GM12878 (cell line): ENCODE measurements at regions not wholly inside any gene's neighbourhood (a gene's known extent, or its start where the extent isn't known, plus 50 kb on each side); places are given as distances from the start of the nearest gene placed in this dataset.

Source experiments
- ATAC-seq: fragments of 200-7000 bp; cut with Tn5 transposase; 3 replicates; pipeline ENCODE4 v1.9.1; 2020; ENCODE audit warnings: mild to moderate bottlenecking, moderate library complexity
- BruUV-seq: library from RNA; stranded (reverse); fragments of 400-500 nt; replicated peaks from 2 replicates; lab custom pipeline; 2021; lab: Mats Ljungman, UMichigan
- CTCF ChIA-PET: fragments of 300-600 bp; sonication (Branson Sonifier 250); formaldehyde crosslinking; extraction: SDS; loops from one replicate; lab custom pipeline; 2021; ENCODE audit warnings: inconsistent platforms; lab: Yijun Ruan, JAX
- POLR2A ChIA-PET: fragments of 350-600 bp; formaldehyde crosslinking; extraction: SDS; loops from one replicate; lab custom pipeline; 2021; ENCODE audit warnings: inconsistent platforms; lab: Charles Lee
- RAD21 ChIA-PET: fragments of 300-600 bp; sonication (Branson Sonifier 250); formaldehyde crosslinking; loops from one replicate; lab custom pipeline; 2023; ENCODE audit warnings: antibody characterized with exemption; ENCODE audit not compliant: unreplicated experiment; lab: Charles Lee
- SMC1A ChIA-PET: fragments of 300-600 bp; sonication (Branson Sonifier 250); formaldehyde crosslinking; loops from one replicate; lab custom pipeline; 2023; ENCODE audit not compliant: unreplicated experiment, uncharacterized antibody; lab: Charles Lee
- DNase-seq: peaks from one replicate; pipeline ENCODE4 v3.0.0-alpha.2; 2011; ENCODE audit warnings: low read depth, low spot score
- FAIRE-seq: peaks from 3 replicates; lab custom pipeline; 2011; peaks lifted over from hg19 to GRCh38; lab: Jason Lieb, UNC
- H2AFZ ChIP-seq: 2 replicates; pipeline ENCODE4 v1.6.0; 2011; ENCODE audit warnings: low read depth, low read length, control low read depth; ENCODE audit not compliant: control insufficient read depth
- H3K27ac ChIP-seq: 2 replicates; pipeline ENCODE4 v1.5.1; 2011; ENCODE audit warnings: control low read depth; ENCODE audit not compliant: control insufficient read depth, insufficient read depth
- H3K27me3 ChIP-seq, 2 experiments: replicated peaks in 1 of 2; 2 replicates each; pipeline versions ENCODE4 v1.6.0 to v1.6.1; 2011; ENCODE audit warnings: low read length in 1 of 2; ENCODE audit not compliant: control insufficient read depth in 2 of 2, insufficient read depth in 2 of 2
- H3K36me3 ChIP-seq, 2 experiments: 2 replicates each; pipeline ENCODE4 v1.5.1; 2011; ENCODE audit warnings: low read length in 1 of 2; ENCODE audit not compliant: control insufficient read depth in 2 of 2, insufficient read depth in 2 of 2
- H3K4me1 ChIP-seq: 2 replicates; pipeline ENCODE4 v1.6.1; 2011; ENCODE audit warnings: mild to moderate bottlenecking, low read length, moderate library complexity, mixed read lengths; ENCODE audit not compliant: control insufficient read depth, insufficient read depth
- H3K4me2 ChIP-seq: 2 replicates; pipeline ENCODE4 v1.6.0; 2011; ENCODE audit warnings: control low read depth; ENCODE audit not compliant: control insufficient read depth, insufficient read depth
- H3K4me3 ChIP-seq: fragments of 200-600 bp; sonication (generic); 2 replicates; pipeline ENCODE4 v1.5.1; 2016
- H3K79me2 ChIP-seq: 2 replicates; pipeline ENCODE4 v1.6.0; 2011; ENCODE audit warnings: low read length; ENCODE audit not compliant: control insufficient read depth, insufficient read depth
- H3K9ac ChIP-seq: 2 replicates; pipeline ENCODE4 v1.8.0; 2011; ENCODE audit warnings: low read length, control low read depth, mixed read lengths; ENCODE audit not compliant: control insufficient read depth, insufficient read depth
- H3K9me3 ChIP-seq: replicated peaks from 3 replicates; pipeline ENCODE4 v1.5.1; 2011; ENCODE audit warnings: mild to moderate bottlenecking, low read length; ENCODE audit not compliant: control insufficient read depth, insufficient read depth
- H4K20me1 ChIP-seq: 2 replicates; pipeline ENCODE4 v1.6.0; 2011; ENCODE audit not compliant: control insufficient read depth, insufficient read depth
- SUZ12 ChIP-seq: fragments of 200-600 bp; sonication (generic); IDR thresholded peaks from one replicate; pipeline ENCODE4 v1.6.1; 2018; ENCODE audit warnings: antibody characterized with exemption, mild to moderate bottlenecking; ENCODE audit not compliant: unreplicated experiment
- TBL1XR1 ChIP-seq: IDR thresholded peaks from 2 replicates; pipeline ENCODE4 v1.6.1; 2012; ENCODE audit warnings: low read depth, low read length, improper control_type of control experiment
- ZBTB4 ChIP-seq: fragments of 450-650 bp; formaldehyde crosslinking; IDR thresholded peaks from 2 replicates; pipeline ENCODE4 v1.4.0; 2022; ENCODE audit warnings: mild to moderate bottlenecking, moderate library complexity
- WGBS: methylation state at CpG from one replicate; pipeline ENCODE4 v1.1.6; 2016; ENCODE audit warnings: low lambda C conversion rate; ENCODE audit not compliant: insufficient replicate concordance, insufficient coverage; ENCODE audit errors: missing lambda C conversion rate; 5-methylcytosine and 5-hydroxymethylcytosine counted together
- in situ Hi-C: fragments of 300-500 bp; cut with MboI; formaldehyde crosslinking; loops from 9 replicates; pipeline ENCODE4 v1.14.3; 2018; ENCODE audit warnings: mixed read lengths
- intact Hi-C: fragments of 100-400 bp; cut with micrococcal nuclease; formaldehyde crosslinking; loops from one replicate; pipeline ENCODE4 v1.14.2; 2022; ENCODE audit not compliant: unreplicated experiment
- TF ChIP-seq, protein P1 (sequence below): IDR thresholded peaks from 2 replicates; pipeline ENCODE4 v1.6.1; 2012; ENCODE audit warnings: low read depth, low read length, improper control_type of control experiment
- TF ChIP-seq, protein P2 (sequence below): IDR thresholded peaks from 2 replicates; pipeline ENCODE4 v1.6.1; 2012; ENCODE audit warnings: low read length, inconsistent platforms
- TF ChIP-seq, protein P3 (sequence below): fragments of 450-650 bp; IDR thresholded peaks from 2 replicates; pipeline ENCODE4 v1.6.1; 2014; ENCODE audit warnings: mild to moderate bottlenecking

GRCh38 chr2:129912871-129913694 lies 66.4 kb upstream of the RAB6C start:
- no peak for FAIRE-seq
- intact Hi-C loops (no loop called here), in situ Hi-C loops (no loop called here)
- ATAC-seq: no peak
- peaks cover 0 to 2% of the 10 kb centered on the region in 2 experiments; a peak in 1 of 4 replicates for H3K27me3 ChIP-seq
- WGBS: 28% methylated on average over 17 of the region's 17 CpGs
- no peak overlapping the region for H3K9ac ChIP-seq
- RAD21 ChIA-PET: no interaction called here
- SMC1A ChIA-PET: no interaction called here
- no peaks in the 10 kb centered on the region for H3K79me2 ChIP-seq
- no TSS peak for BruUV-seq
- POLR2A ChIA-PET: no interaction called here
- no peak for DNase-seq
- no peak overlapping the region for H3K4me3 ChIP-seq
- CTCF ChIA-PET: no interaction called here
- H3K27ac ChIP-seq: no peak overlapping the region
- H3K36me3 ChIP-seq: no peaks in the 10 kb centered on the region
- H4K20me1 ChIP-seq: no peaks in the 10 kb centered on the region
- no peak overlapping the region for H3K4me2 ChIP-seq
- no peaks in the 10 kb centered on the region for H3K4me1 ChIP-seq
- TF ChIP-seq, protein P1, sequence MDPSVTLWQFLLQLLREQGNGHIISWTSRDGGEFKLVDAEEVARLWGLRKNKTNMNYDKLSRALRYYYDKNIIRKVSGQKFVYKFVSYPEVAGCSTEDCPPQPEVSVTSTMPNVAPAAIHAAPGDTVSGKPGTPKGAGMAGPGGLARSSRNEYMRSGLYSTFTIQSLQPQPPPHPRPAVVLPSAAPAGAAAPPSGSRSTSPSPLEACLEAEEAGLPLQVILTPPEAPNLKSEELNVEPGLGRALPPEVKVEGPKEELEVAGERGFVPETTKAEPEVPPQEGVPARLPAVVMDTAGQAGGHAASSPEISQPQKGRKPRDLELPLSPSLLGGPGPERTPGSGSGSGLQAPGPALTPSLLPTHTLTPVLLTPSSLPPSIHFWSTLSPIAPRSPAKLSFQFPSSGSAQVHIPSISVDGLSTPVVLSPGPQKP: no peak
- TF ChIP-seq, protein P2, sequence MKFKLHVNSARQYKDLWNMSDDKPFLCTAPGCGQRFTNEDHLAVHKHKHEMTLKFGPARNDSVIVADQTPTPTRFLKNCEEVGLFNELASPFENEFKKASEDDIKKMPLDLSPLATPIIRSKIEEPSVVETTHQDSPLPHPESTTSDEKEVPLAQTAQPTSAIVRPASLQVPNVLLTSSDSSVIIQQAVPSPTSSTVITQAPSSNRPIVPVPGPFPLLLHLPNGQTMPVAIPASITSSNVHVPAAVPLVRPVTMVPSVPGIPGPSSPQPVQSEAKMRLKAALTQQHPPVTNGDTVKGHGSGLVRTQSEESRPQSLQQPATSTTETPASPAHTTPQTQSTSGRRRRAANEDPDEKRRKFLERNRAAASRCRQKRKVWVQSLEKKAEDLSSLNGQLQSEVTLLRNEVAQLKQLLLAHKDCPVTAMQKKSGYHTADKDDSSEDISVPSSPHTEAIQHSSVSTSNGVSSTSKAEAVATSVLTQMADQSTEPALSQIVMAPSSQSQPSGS: no peak
- no peak for TF ChIP-seq ZBTB4 (CRISPR knock-in tag)
- TF ChIP-seq SUZ12: no peak
- TF ChIP-seq TBL1XR1: no peak
- TF ChIP-seq, protein P3, sequence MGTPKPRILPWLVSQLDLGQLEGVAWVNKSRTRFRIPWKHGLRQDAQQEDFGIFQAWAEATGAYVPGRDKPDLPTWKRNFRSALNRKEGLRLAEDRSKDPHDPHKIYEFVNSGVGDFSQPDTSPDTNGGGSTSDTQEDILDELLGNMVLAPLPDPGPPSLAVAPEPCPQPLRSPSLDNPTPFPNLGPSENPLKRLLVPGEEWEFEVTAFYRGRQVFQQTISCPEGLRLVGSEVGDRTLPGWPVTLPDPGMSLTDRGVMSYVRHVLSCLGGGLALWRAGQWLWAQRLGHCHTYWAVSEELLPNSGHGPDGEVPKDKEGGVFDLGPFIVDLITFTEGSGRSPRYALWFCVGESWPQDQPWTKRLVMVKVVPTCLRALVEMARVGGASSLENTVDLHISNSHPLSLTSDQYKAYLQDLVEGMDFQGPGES: no peak
- H2AFZ ChIP-seq: no peak overlapping the region
- H3K9me3 ChIP-seq: no peaks in the 10 kb centered on the region; the same call in 2 of the 3 replicates
